Prostate gland (tissue), 2 donors: ENCODE measurements at regions not wholly inside any gene's neighbourhood (a gene's known extent, or its start where the extent isn't known, plus 50 kb on each side); places are given as distances from the start of the nearest gene placed in this dataset.
"Not testable (repeated sequence)": the region's sequence is repeated elsewhere in the genome, so short reads cannot be mapped to it uniquely, and the experiment has no call there.

Experiments used
- DNase-seq: peaks from one replicate; pipeline ENCODE4 v3.0.0-alpha.2; 2019; ENCODE audit warnings: low spot score
- H3K27ac ChIP-seq, 2 donors: fragments of 200-600 bp; sonication (generic); 2 replicates each; pipeline ENCODE4 v1.5.1; 2017 to 2019
- H3K27me3 ChIP-seq: fragments of 200-600 bp; sonication (generic); replicated peaks from 2 replicates; pipeline ENCODE4 v1.5.1; 2019; ENCODE audit not compliant: insufficient read depth
- H3K36me3 ChIP-seq, 2 donors: fragments of 200-600 bp; sonication (generic); 1 replicate in 1 of 2; 2 replicates in 1 of 2; pipeline versions ENCODE4 v1.5.1 to v1.8.1; 2017 to 2019
- H3K4me1 ChIP-seq: fragments of 200-600 bp; sonication (generic); replicated peaks from 2 replicates; pipeline ENCODE4 v1.5.1; 2019
- H3K4me3 ChIP-seq, 2 donors: fragments of 200-600 bp; sonication (generic); 2 replicates each; pipeline ENCODE4 v1.5.1; 2017 to 2019
- H3K9me3 ChIP-seq: fragments of 200-600 bp; sonication (generic); 2 replicates; pipeline ENCODE4 v1.5.1; 2017
- POLR2A ChIP-seq: fragments of 450-650 bp; IDR thresholded peaks from one replicate; pipeline ENCODE4 v1.6.1; 2016; ENCODE audit warnings: antibody characterized with exemption, mild to moderate bottlenecking
- POLR2AphosphoS5 ChIP-seq: sonication (generic); formaldehyde crosslinking; IDR thresholded peaks from one replicate; pipeline ENCODE4 v1.6.1; 2017; ENCODE audit warnings: antibody characterized with exemption
- WGBS: methylation state at CpG from one replicate; pipeline ENCODE4 v1.1.5; 2018; 5-methylcytosine and 5-hydroxymethylcytosine counted together
- intact Hi-C: fragments of 100-400 bp; cut with DNase I; formaldehyde crosslinking; loops from one replicate; pipeline ENCODE4 v1.14.2; 2022
- TF ChIP-seq, protein P1 (sequence below), 4 experiments: fragments of 200-600 bp in 2 of 4; fragments of 450-650 bp in 2 of 4; sonication (generic) in 2 of 4; IDR thresholded peaks; 1 replicate in 3 of 4; 2 replicates in 1 of 4; pipeline ENCODE4 v1.5.1; 2016 to 2019; ENCODE audit warnings: antibody characterized with exemption in 4 of 4, mild to moderate bottlenecking in 2 of 4, moderate library complexity in 2 of 4

DNA sequence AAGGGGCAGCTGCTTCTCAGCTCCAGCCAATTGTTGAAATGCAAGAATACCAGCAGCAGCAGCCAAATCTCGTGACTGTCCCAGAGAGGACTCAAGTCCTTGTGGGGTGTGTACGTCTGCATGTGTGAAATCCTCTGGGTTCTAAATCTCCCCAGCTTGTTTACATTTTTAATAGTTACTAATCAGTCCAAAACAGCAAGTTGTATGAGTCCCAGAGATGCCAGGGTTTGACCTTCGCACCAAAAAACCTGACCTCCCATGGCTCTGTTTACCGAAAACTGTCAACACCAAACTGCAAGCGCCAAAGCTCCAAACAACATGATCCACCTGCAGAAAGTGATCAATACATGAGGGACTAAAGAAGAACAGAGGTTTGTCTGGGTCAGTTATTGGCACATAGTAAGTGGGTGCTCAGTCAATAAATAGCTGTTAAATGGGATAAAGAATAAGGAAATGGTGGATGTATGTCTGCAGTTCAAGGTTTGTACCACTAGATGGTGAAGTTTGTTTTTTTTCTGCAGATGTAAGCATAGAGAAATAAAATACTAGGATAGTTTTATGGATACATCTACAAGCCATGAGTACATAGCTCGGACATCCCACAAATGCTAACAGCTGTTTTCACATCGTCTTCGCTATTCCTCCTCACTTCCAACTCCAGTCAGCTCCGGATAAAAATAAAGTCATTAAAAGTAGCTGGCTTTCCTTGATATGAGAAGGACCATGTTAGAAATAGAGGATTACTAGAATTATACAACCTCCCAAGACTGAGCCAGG is 85.3 kb upstream of the ADRB2 start:
- Histone ChIP-seq H3K9me3 (no peaks in the 10 kb centered on the region), H3K27ac (no peak overlapping the region), H3K4me3 (no peak overlapping the region), H3K27me3 (no peaks in the 10 kb centered on the region), H3K36me3 (no peaks in the 10 kb centered on the region), H3K4me1 (no peaks in the 10 kb centered on the region)
- intact Hi-C loops, result no loop called here
- TF ChIP-seq POLR2A (no peak), POLR2AphosphoS5 (peak; percentile 11)
- TF ChIP-seq, protein P1, sequence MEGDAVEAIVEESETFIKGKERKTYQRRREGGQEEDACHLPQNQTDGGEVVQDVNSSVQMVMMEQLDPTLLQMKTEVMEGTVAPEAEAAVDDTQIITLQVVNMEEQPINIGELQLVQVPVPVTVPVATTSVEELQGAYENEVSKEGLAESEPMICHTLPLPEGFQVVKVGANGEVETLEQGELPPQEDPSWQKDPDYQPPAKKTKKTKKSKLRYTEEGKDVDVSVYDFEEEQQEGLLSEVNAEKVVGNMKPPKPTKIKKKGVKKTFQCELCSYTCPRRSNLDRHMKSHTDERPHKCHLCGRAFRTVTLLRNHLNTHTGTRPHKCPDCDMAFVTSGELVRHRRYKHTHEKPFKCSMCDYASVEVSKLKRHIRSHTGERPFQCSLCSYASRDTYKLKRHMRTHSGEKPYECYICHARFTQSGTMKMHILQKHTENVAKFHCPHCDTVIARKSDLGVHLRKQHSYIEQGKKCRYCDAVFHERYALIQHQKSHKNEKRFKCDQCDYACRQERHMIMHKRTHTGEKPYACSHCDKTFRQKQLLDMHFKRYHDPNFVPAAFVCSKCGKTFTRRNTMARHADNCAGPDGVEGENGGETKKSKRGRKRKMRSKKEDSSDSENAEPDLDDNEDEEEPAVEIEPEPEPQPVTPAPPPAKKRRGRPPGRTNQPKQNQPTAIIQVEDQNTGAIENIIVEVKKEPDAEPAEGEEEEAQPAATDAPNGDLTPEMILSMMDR (IDR thresholded peaks at IDR 0.05), result peak; percentile 67 to 92 (median 84)
- DNase-seq, result peak; percentile 20
- WGBS, result 55% methylated on average over 9 of the region's 9 CpGs

DNA sequence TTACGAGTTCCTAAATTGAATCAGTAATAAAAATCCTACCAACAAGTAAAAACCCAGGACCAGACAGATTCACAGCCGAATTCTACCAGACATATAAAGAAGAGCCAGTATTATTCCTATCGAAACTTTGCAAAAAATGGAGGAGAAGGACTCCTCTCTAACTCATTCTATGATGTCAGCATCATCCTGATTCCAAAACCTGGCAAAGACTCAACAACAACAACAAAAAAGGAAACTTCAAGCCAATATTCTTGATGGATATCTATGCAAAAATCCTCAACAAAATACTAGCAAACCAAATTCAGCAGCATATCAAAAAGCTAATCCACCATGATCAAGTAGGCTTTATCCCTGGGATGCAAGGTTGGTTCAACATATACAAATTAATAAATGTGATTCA is 84.6 kb upstream of the ADRB2 start:
- H3K4me3 ChIP-seq, H3K27me3 ChIP-seq, intact Hi-C loops, H3K36me3 ChIP-seq, H3K4me1 ChIP-seq, DNase-seq, H3K9me3 ChIP-seq, H3K27ac ChIP-seq: not testable (repeated sequence)
- WGBS, result 58% methylated on average over 3 of the region's 3 CpGs

DNA sequence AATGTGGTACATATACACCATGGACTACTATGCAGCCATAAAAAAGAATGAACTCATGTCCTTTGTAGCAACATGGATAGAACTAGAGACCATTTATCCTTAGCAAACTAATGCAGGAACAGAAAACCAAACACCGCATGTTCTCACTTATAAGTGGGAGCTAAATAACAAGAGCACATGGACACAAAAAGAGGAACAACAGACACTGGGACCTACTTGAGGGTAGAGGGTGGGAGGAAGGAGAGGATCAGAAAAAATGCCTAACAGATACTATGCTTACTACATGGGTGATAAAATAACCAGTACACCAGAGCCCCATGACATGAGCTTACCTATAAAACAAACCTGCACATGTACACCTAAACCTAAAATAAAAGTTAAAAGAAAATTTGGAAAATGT is 82.0 kb upstream of the ADRB2 start:
- H3K27me3 ChIP-seq, intact Hi-C loops, DNase-seq, H3K4me3 ChIP-seq, H3K4me1 ChIP-seq, H3K27ac ChIP-seq, H3K9me3 ChIP-seq, H3K36me3 ChIP-seq: not testable (repeated sequence)
- WGBS, result 81% methylated on average over 1 of the region's 1 CpG

DNA sequence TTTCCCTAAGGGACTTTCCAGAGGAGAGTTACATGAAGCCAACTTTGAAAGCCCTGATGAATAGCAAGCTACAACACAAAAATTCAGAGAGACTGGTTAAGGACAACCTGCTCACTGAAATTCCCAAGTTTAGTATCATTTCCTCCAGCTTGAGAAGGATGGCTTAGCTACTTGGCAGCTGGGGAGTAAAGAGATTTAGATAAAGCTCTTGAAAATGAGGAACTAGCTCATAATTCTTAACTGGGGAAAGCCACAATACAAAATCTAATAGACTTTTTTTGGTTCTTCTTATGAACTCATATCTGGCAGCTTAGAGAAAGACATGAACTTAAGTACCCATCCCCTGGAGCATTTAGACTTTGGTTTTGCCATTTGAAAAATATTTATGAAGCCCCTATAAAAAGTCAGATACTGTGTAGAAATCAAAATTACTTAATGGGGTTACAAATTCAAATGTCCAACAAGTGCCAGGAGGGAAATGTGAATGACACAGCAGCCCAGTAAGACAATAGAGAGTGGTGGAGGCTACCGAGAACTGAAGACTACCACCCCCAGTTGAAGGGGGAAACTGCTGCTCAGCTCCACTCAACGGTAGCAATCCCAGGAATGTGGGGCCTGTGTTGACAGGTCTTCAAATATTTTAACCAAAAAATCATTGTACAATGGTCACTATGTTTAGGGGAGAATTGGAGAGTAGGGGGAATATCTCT is 79.4 kb upstream of the ADRB2 start:
- TF ChIP-seq, protein P1 (IDR thresholded peaks at IDR 0.05), result no peak
- TF ChIP-seq POLR2A (no peak), POLR2AphosphoS5 (no peak)
- H3K36me3 ChIP-seq, result no peaks in the 10 kb centered on the region
- H3K4me3 ChIP-seq, result no peak overlapping the region
- intact Hi-C loops, result no loop called here
- DNase-seq, result no peak
- H3K27ac ChIP-seq, result no peak overlapping the region
- WGBS, result 31% methylated on average over 2 of the region's 2 CpGs
- no peaks in the 10 kb centered on the region for H3K4me1 ChIP-seq
- no peaks in the 10 kb centered on the region for H3K9me3 ChIP-seq
- no peaks in the 10 kb centered on the region for H3K27me3 ChIP-seq

DNA sequence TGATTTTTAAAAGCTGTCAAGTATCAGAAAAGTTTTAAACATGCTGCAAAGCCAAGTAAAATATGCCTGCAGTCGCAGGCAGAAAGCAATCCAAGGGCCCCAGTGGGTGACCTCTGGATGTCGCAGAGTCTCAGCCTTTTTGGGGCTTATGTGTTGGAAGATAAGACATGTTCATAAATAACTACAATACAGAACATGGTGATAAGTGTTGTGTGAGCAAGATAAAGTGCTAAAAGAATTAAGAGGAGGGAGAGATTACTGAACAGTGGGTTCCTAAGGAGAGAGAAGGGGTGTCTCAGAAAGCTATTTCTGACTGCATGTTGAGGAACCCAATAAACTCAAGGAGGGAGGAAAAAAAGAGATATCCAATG is 78.9 kb upstream of the ADRB2 start:
- WGBS, result 64% methylated on average over 2 of the region's 2 CpGs
- Histone ChIP-seq H3K36me3 (no peaks in the 10 kb centered on the region), H3K4me3 (no peak overlapping the region), H3K27ac (no peak overlapping the region), H3K4me1 (no peaks in the 10 kb centered on the region), H3K9me3 (no peaks in the 10 kb centered on the region), H3K27me3 (no peaks in the 10 kb centered on the region)
- intact Hi-C loops, result no loop called here
- DNase-seq, result no peak
- TF ChIP-seq POLR2A (no peak), POLR2AphosphoS5 (no peak)
- TF ChIP-seq, protein P1 (IDR thresholded peaks at IDR 0.05), result no peak
